ENCODE measurements at regions not wholly inside any gene's neighbourhood (a gene's known extent, or its start where the extent isn't known, plus 50 kb on each side); places are given as distances from the start of the nearest gene placed in this dataset.

GRCh38 chr5:13359344-13359743 lies 585.1 kb downstream of the DNAH5 start:
- no peaks in the 10 kb centered on the region for H3K36me3 ChIP-seq (ENCODE audit: control insufficient read depth, insufficient read depth, low read length)
- no peak overlapping the region for H3K4me3 Mint-ChIP-seq
- no peaks in the 10 kb centered on the region for H3K9me3 ChIP-seq (ENCODE audit: control insufficient read depth, low read length)
- no peak overlapping the region for H3K27ac Mint-ChIP-seq
- no peaks in the 10 kb centered on the region for H3K27me3 Mint-ChIP-seq (ENCODE audit: insufficient read depth)
- no peak overlapping the region for H3K4me3 ChIP-seq (ENCODE audit: low read length)
- H3K9me3 Mint-ChIP-seq = no peaks in the 10 kb centered on the region
- no peak overlapping the region for H3K9ac ChIP-seq (ENCODE audit: extremely low read depth, low read length, poor library complexity, severe bottlenecking)
- no peaks in the 10 kb centered on the region for H3K4me1 Mint-ChIP-seq
- TF ChIP-seq CTCF (conservative IDR thresholded peaks at IDR 0.05) = no peak
- no peak for DNase-seq
- H3K4me1 ChIP-seq (ENCODE audit: control insufficient read depth, insufficient read depth, low read length) = no peaks in the 10 kb centered on the region
- H3K27ac ChIP-seq (ENCODE audit: low read depth, low read length) = no peak overlapping the region
- H3K36me3 Mint-ChIP-seq (ENCODE audit: low read depth) = no peaks in the 10 kb centered on the region
- peaks cover 18% of the 10 kb centered on the region for H3K27me3 ChIP-seq (ENCODE audit: control insufficient read depth, insufficient read depth, low read length, poor library complexity, severe bottlenecking)

- Histone ChIP-seq H3K4me3 (ENCODE audit: low read length) (no peak overlapping the region), H3K9me3 (ENCODE audit: control insufficient read depth, low read length) (no peaks in the 10 kb centered on the region), H3K36me3 (ENCODE audit: control insufficient read depth, insufficient read depth, low read length) (no peaks in the 10 kb centered on the region), H3K27ac (ENCODE audit: low read depth, low read length) (no peak overlapping the region), H3K4me1 (ENCODE audit: control insufficient read depth, insufficient read depth, low read length) (no peaks in the 10 kb centered on the region), H3K9ac (ENCODE audit: extremely low read depth, low read length, poor library complexity, severe bottlenecking) (no peak overlapping the region), H3K27me3 (ENCODE audit: control insufficient read depth, insufficient read depth, low read length, poor library complexity, severe bottlenecking) (peaks cover 18% of the 10 kb centered on the region)
- Mint-ChIP-seq H3K27me3 (ENCODE audit: insufficient read depth) (no peaks in the 10 kb centered on the region), H3K4me1 (no peaks in the 10 kb centered on the region), H3K27ac (no peak overlapping the region), H3K9me3 (no peaks in the 10 kb centered on the region), H3K4me3 (no peak overlapping the region), H3K36me3 (ENCODE audit: low read depth) (no peaks in the 10 kb centered on the region)
- DNase-seq = no peak
- no peak for TF ChIP-seq CTCF (conservative IDR thresholded peaks at IDR 0.05)
These were observed 586.1 kb downstream of the DNAH5 start for GRCh38 chr5:13358342-13358741.

- no peaks in the 10 kb centered on the region for H3K4me1 Mint-ChIP-seq
- WGBS, 2 experiments (ENCODE audit: insufficient coverage in 1 of 2, insufficient read length in 1 of 2) = 0% methylated on average over 1 of the region's 1 CpG
- no peak overlapping the region for H3K4me3 Mint-ChIP-seq
- Histone ChIP-seq H3K9me3 (ENCODE audit: control insufficient read depth, low read length) (no peaks in the 10 kb centered on the region), H3K27ac (ENCODE audit: low read depth, low read length) (no peak overlapping the region), H3K36me3 (ENCODE audit: control insufficient read depth, insufficient read depth, low read length) (no peaks in the 10 kb centered on the region), H3K4me1 (ENCODE audit: control insufficient read depth, insufficient read depth, low read length) (no peaks in the 10 kb centered on the region), H3K4me3 (ENCODE audit: low read length) (no peak overlapping the region), H3K9ac (ENCODE audit: extremely low read depth, low read length, poor library complexity, severe bottlenecking) (no peak overlapping the region), H3K27me3 (ENCODE audit: control insufficient read depth, insufficient read depth, low read length, poor library complexity, severe bottlenecking) (peaks cover 18% of the 10 kb centered on the region)
- no peak for DNase-seq
- H3K27ac Mint-ChIP-seq = no peak overlapping the region
- H3K36me3 Mint-ChIP-seq (ENCODE audit: low read depth) = no peaks in the 10 kb centered on the region
- no peak for TF ChIP-seq CTCF (conservative IDR thresholded peaks at IDR 0.05)
- H3K9me3 Mint-ChIP-seq = no peaks in the 10 kb centered on the region
- H3K27me3 Mint-ChIP-seq (ENCODE audit: insufficient read depth) = no peaks in the 10 kb centered on the region
These were observed 586.6 kb downstream of the DNAH5 start for GRCh38 chr5:13357929-13358328.
